ENCODE measurements at regions not wholly inside any gene's neighbourhood (a gene's known extent, or its start where the extent isn't known, plus 50 kb on each side); places are given as distances from the start of the nearest gene placed in this dataset.
"Not testable (repeated sequence)": the region's sequence is repeated elsewhere in the genome, so short reads cannot be mapped to it uniquely, and the experiment has no call there.

GRCh38 chr1:85520826-85521820 lies 56.2 kb upstream of the DDAH1 start:
- not testable (repeated sequence) for DNase-seq (ENCODE audit: low spot score)

GRCh38 chr1:85522458-85522857 lies 57.5 kb upstream of the DDAH1 start:
- DNase-seq (ENCODE audit: low spot score), result not testable (repeated sequence)

GRCh38 chr1:85523061-85523460 lies 57.5 kb upstream of the CCN1 start:
- DNase-seq (ENCODE audit: low spot score), result not testable (repeated sequence)

- DNase-seq (ENCODE audit: low spot score), result not testable (repeated sequence)
Observed at GRCh38 chr1:85524281-85524886, 56.2 kb upstream of the CCN1 start.

- not testable (repeated sequence) for DNase-seq (ENCODE audit: low spot score)
Observed at GRCh38 chr1:85525591-85525991, 55.0 kb upstream of the CCN1 start.

- DNase-seq (ENCODE audit: low spot score), result not testable (repeated sequence)
Observed at GRCh38 chr1:85526216-85526615, 54.3 kb upstream of the CCN1 start.

GRCh38 chr1:85527145-85527544 lies 53.4 kb upstream of the CCN1 start:
- DNase-seq (ENCODE audit: low spot score), result peak; percentile 63

All from ecto neural progenitor cell (in vitro differentiated cells).